ENCODE measurements at regions not wholly inside any gene's neighbourhood (a gene's known extent, or its start where the extent isn't known, plus 50 kb on each side); places are given as distances from the start of the nearest gene placed in this dataset.

DNA sequence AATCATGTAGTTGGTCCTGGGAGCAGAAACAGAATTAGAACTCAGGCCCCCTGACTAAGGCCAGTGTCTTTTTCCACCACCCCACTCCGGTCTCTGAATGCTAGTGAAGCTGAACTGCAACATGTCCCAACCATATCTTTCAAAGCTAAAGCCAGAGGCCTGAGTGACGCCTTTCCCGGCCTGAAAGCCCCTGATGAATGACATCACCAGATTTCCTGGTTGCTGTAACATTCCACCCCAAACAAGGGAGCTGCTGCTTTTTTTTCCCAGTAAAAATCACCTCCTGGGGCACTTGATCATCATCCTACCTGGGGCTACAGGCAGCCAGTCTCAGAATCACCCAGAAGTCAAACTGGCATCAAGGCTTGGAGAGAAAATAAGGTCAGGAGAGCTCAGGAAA lies 162.7 kb downstream of the ARL4C start:
- TF ChIP-seq, protein P1, sequence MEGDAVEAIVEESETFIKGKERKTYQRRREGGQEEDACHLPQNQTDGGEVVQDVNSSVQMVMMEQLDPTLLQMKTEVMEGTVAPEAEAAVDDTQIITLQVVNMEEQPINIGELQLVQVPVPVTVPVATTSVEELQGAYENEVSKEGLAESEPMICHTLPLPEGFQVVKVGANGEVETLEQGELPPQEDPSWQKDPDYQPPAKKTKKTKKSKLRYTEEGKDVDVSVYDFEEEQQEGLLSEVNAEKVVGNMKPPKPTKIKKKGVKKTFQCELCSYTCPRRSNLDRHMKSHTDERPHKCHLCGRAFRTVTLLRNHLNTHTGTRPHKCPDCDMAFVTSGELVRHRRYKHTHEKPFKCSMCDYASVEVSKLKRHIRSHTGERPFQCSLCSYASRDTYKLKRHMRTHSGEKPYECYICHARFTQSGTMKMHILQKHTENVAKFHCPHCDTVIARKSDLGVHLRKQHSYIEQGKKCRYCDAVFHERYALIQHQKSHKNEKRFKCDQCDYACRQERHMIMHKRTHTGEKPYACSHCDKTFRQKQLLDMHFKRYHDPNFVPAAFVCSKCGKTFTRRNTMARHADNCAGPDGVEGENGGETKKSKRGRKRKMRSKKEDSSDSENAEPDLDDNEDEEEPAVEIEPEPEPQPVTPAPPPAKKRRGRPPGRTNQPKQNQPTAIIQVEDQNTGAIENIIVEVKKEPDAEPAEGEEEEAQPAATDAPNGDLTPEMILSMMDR (conservative IDR thresholded peaks at IDR 0.05 in 1 of 2, IDR thresholded peaks at IDR 0.05 in 1 of 2; ENCODE audit: low read depth in 1 of 2, low read length in 2 of 2), result no peak
- TF ChIP-seq EZH2 (IDR thresholded peaks at IDR 0.05; ENCODE audit: low read length, missing control alignments), result no peak

All from fibroblast of lung (primary cell).